KBM-7 (cell line): ENCODE measurements at regions not wholly inside any gene's neighbourhood (a gene's known extent, or its start where the extent isn't known, plus 50 kb on each side); places are given as distances from the start of the nearest gene placed in this dataset.
"Not testable (repeated sequence)": the region's sequence is repeated elsewhere in the genome, so short reads cannot be mapped to it uniquely, and the experiment has no call there.

ENCODE experiments used
- DNase-seq: peaks from one replicate; pipeline ENCODE4 v3.0.0-alpha.2; 2015
- in situ Hi-C: fragments of 300-500 bp; cut with MboI; formaldehyde crosslinking; loops from 2 replicates; pipeline ENCODE4 v1.14.3; 2020; ENCODE audit warnings: low sequenced_read_pairs, low pct_unique_long_range_greater_than_20kb, mixed read lengths

GRCh38 chr15:38824719-38825118 is 260.1 kb upstream of the RASGRP1 start:
- in situ Hi-C loops, result no loop called here
- DNase-seq, result no peak

GRCh38 chr15:38826880-38827279 is 262.3 kb upstream of the RASGRP1 start:
- in situ Hi-C loops, result no loop called here
- DNase-seq, result no peak

GRCh38 chr15:38828031-38828532 is 263.5 kb upstream of the RASGRP1 start:
- in situ Hi-C loops, result no loop called here
- DNase-seq, result no peak

- in situ Hi-C loops, result no loop called here
- no peak for DNase-seq
Observed at GRCh38 chr15:38829086-38829485, 264.5 kb upstream of the RASGRP1 start.

- in situ Hi-C loops, result no loop called here
- no peak for DNase-seq
Observed at GRCh38 chr15:38842226-38842625, 277.6 kb upstream of the RASGRP1 start.

GRCh38 chr15:38843051-38843501 is 278.5 kb upstream of the RASGRP1 start:
- in situ Hi-C loops, result no loop called here
- DNase-seq, result no peak

GRCh38 chr15:38843736-38844590 is 279.3 kb upstream of the RASGRP1 start:
- no peak for DNase-seq
- in situ Hi-C loops, result no loop called here

- DNase-seq, result no peak
- in situ Hi-C loops, result no loop called here
Observed at GRCh38 chr15:38844736-38845135, 280.1 kb upstream of the RASGRP1 start.

GRCh38 chr15:38846346-38846745 is 281.7 kb upstream of the RASGRP1 start:
- DNase-seq, result no peak
- in situ Hi-C loops, result no loop called here

GRCh38 chr15:38847666-38848065 is 283.1 kb upstream of the RASGRP1 start:
- in situ Hi-C loops, result no loop called here
- no peak for DNase-seq

- no peak for DNase-seq
- in situ Hi-C loops, result no loop called here
Observed at GRCh38 chr15:38849046-38849445, 284.4 kb upstream of the RASGRP1 start.

- DNase-seq, in situ Hi-C loops: not testable (repeated sequence)
Observed at GRCh38 chr15:38852188-38852587, 287.6 kb upstream of the RASGRP1 start.

- DNase-seq, result peak; percentile 12
- in situ Hi-C loops, result no loop called here
Observed at GRCh38 chr15:38853608-38854007, 289.0 kb upstream of the RASGRP1 start.

GRCh38 chr15:38854506-38854905 is 289.9 kb upstream of the RASGRP1 start:
- in situ Hi-C loops, result no loop called here
- no peak for DNase-seq

GRCh38 chr15:38857814-38858213 is 293.2 kb upstream of the RASGRP1 start:
- in situ Hi-C loops, result no loop called here
- no peak for DNase-seq

GRCh38 chr15:38859574-38859973 is 295.0 kb upstream of the RASGRP1 start:
- in situ Hi-C loops, result no loop called here

GRCh38 chr15:38860253-38860652 is 295.6 kb upstream of the RASGRP1 start:
- DNase-seq, result peak; percentile 7
- in situ Hi-C loops, result no loop called here

More at GRCh38 chr15:38859574-38859973, 295.0 kb upstream of the RASGRP1 start:
- DNase-seq, result no peak

GRCh38 chr15:38860674-38861073 is 296.1 kb upstream of the RASGRP1 start:
- in situ Hi-C loops, result no loop called here
- DNase-seq, result no peak

- no peak for DNase-seq
- in situ Hi-C loops, result no loop called here
Observed at GRCh38 chr15:38861108-38861507, 296.5 kb upstream of the RASGRP1 start.

GRCh38 chr15:38862099-38862498 is 297.5 kb upstream of the RASGRP1 start:
- in situ Hi-C loops, result no loop called here
- no peak for DNase-seq

- no peak for DNase-seq
- in situ Hi-C loops, result no loop called here
Observed at GRCh38 chr15:38863381-38863780, 298.8 kb upstream of the RASGRP1 start.
